ENCODE measurements at regions not wholly inside any gene's neighbourhood (a gene's known extent, or its start where the extent isn't known, plus 50 kb on each side); places are given as distances from the start of the nearest gene placed in this dataset.
"Not testable (repeated sequence)": the region's sequence is repeated elsewhere in the genome, so short reads cannot be mapped to it uniquely, and the experiment has no call there.

GRCh38 chr5:72760259-72760658 is 56.2 kb upstream of the TNPO1 start:
- no peak for DNase-seq
- ATAC-seq, result no peak

- no peak for ATAC-seq
- DNase-seq, result no peak
Measured at GRCh38 chr5:72752909-72753308, 63.6 kb upstream of the TNPO1 start.

GRCh38 chr5:72749362-72749997 is 67.0 kb upstream of the TNPO1 start:
- ATAC-seq (no peak), DNase-seq (no peak)

DNA sequence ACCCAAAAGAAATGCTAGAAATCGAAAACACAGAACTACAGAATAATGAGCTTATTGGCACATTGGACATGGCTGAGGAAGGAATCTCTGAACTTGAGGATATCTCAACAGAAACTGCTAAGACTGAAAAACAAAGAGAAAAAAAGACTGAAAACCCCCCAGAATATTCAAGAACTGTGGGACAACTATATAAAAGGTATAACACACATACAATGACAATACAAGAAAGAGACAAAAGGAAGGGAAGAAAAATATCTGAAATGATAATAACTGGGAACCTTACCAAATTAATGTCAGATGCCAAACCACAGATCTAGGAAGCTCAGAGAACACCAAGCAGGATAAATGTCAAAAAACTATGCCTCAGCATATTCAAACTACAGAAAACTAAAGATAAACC is 68.6 kb upstream of the TNPO1 start:
- no peak for ATAC-seq
- no peak for DNase-seq

DNA sequence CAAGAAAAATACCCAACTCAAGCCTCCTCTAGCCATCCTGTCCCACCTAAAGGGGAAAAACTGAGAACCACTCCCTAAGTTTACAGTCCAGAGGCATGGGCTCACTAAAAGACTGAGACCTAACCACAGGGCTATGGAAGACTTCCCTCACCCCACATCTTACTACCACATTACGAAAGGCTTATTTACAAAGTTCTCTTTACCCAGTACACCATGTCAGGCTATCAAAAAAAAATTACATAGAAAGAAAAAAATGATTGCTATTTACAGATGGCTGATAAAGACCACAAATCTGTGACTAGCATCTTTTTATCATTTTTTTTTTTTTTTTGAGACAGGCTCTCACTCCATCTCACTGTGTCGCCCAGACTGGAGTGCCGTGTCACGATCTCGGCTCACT is 69.7 kb upstream of the TNPO1 start:
- ATAC-seq (no peak), DNase-seq (no peak)

DNA sequence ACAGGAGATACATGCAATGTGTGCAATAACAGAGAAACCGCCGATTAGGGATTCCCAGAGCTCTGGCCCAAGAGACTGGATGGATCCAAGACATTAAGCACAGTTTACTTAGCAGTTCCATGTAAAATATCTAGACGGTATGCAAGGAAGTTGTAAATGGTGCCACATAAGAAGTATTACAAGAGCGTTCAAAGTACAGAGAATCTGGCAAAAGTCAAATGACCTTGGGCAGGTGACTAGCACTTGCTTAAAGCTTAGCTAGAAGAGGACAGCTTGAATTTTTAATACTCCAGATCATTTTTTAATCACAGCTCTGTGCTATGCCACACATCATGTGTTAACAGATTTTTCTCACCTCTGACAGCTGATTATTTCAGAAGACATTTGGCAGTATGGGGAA is 72.3 kb upstream of the TNPO1 start:
- DNase-seq, result no peak
- ATAC-seq, result no peak

DNA sequence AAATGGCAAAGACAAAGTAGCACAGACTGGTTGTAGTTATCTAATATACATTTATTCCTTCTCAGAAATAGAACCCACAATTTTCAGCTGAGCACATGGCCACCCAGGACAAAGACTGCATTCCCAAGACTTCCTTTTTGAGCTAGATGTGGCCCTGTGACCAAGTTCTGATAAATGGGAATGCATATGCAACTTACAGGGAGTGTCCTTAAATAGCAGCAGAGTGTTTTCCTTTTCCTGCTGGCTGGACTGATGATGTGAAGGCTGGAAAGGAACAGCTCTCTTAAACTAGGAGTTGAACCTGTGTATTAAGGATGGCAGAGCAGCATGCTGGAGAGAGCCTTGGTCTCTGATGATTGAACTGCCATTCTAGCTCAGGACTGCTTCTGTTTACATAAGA is 74.7 kb upstream of the TNPO1 start:
- no peak for ATAC-seq
- no peak for DNase-seq

GRCh38 chr5:72733810-72734209 is 82.7 kb upstream of the TNPO1 start:
- DNase-seq (no peak), ATAC-seq (no peak)

DNA sequence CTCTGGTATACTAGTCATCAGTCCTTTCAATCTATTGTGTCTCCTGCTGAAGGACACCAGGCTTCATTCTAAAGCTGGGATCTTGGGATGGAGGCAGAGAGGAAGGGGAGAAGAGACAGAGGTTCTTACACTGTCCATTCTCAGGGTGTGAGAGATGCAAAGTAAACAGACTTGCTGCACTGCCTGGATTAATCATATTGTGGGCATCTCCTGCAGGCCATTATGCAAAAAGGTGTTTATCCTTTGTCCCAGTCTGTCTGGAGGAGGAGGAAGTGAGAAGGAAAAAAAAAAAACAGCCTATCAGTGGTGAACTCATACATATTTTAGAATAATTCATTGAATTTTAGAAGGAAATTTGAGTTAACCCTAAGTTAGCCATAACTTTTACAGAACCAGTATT is 92.9 kb upstream of the TNPO1 start:
- ATAC-seq (no peak), DNase-seq (no peak)

DNA sequence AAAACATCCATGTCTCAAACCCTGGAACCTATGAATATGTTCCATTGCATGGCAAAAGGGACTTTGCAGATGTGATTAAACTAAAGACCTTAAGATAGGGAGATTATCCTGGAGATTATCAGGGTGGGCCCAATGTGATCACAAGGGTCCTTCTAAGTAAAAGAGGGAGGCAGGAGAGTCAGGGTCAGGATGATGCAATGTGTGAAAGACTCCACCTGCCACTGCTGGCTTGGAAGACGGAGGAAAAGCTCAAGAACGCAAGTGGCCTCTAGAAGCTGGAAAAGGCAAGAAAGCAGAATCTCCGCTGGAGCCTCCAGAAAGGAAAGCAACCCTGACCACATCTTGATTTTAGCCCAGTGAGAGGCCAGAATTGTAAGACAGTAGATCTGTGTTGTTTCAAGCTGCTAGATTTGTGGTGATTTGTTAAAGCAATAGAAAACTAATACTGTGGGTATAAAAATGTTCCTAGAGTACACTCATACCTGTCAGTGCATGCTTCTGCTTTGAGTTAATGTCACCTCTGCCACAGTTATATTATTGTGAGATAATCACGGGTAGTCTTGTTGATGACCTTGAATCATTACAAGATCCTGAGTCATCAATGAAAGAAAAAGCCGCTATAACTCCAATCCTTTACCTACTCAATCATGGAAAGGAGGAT is 93.5 kb upstream of the TNPO1 start:
- DNase-seq (no peak), ATAC-seq (no peak)

GRCh38 chr5:72721844-72722243 is 94.6 kb upstream of the TNPO1 start:
- DNase-seq (no peak), ATAC-seq (no peak)

GRCh38 chr5:72720205-72720604 is 96.3 kb upstream of the TNPO1 start:
- DNase-seq (no peak), ATAC-seq (no peak)

DNA sequence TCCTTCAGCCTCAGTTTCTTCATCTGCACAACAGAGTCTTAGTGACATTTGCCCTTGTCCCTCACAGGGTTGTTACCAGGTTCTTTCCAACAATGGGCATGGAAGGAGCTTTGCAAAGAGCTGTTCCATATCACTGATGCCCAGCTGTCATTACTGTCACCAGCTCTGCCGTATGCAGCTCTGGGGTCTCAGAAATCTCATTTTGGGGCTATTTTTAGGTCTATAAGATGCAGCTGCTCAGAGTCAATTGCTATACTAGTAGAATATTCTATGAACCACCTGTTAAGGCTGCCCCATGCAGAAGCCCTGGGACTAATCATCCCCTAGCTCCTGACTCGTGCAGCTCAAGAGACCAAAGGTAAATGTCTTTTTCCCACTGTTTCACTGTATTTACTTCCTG is 105.1 kb upstream of the TNPO1 start:
- no peak for ATAC-seq

DNA sequence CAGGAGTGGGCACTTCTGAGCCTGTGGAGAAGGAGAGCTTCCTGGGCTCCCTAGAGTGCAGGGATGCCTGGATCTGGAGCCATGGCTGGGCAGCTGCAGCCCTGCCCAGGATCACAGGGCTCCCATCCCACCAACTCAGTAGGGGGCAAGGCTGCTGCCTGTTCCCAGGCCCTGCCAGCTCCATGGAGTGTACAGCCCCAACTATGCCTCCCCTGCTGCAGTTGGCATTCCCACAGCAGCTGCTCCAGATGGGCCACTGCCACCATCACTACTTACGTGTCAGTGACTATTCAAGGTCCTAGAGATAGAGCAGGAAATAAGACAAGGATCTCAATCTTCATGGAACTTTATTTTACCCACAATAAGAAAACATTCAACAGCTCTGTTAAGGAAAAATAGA is 107.1 kb upstream of the TNPO1 start:
- ATAC-seq (no peak), DNase-seq (no peak)

More for the DNA sequence above, 105.1 kb upstream of the TNPO1 start:
- DNase-seq, result no peak

DNA sequence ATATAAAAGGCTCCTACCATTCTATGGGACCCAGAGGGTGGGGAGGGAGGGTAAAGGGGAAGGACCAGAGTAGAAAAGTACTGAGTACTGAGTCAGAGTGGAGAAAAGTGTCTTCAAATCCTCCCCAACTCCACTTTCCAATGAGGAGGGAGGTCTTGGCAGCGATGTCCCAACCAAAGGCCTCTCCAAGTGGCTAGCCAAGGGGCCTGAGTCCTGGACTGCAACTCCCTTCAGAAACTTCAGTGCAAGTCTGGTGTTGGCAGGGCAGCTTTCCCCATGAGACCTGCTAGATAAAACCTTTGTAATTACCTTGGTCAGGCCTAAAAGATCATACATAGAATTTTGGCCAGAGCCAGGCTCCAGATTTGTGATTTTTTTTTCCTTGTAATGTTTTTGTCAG is 111.3 kb upstream of the TNPO1 start:
- DNase-seq, result no peak
- ATAC-seq, result no peak

- ATAC-seq (no peak), DNase-seq (no peak)
Measured at GRCh38 chr5:72703876-72704275, 112.6 kb upstream of the TNPO1 start.

- ATAC-seq (no peak), DNase-seq (no peak)
Measured at GRCh38 chr5:72702881-72703434, 113.5 kb upstream of the TNPO1 start.

GRCh38 chr5:72702105-72702504 is 114.4 kb upstream of the TNPO1 start:
- ATAC-seq, result not testable (repeated sequence)

GRCh38 chr5:72698481-72698880 is 118.0 kb upstream of the TNPO1 start:
- DNase-seq, result no peak
- no peak for ATAC-seq

More at GRCh38 chr5:72702105-72702504, 114.4 kb upstream of the TNPO1 start:
- DNase-seq, result not testable (repeated sequence)

DNA sequence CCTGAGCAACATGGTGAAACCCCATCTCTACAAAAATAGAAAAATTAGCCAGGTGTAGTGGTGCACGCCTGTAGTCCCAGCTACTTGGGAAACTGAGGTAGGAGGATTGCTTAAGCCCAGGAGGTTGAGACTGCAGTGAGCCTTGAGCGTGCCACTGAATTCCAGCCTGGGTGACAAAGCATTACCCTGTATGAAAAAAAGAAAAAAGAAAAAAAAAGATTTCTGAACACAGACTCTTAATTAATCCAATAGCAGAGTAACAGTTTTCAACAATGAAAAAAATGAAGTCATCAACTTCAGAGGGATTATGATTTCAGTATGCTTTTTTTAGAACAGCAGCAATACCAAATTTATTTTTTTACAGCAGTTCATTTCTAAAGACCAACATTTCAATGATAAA is 118.8 kb upstream of the TNPO1 start:
- no peak for ATAC-seq

GRCh38 chr5:72695659-72696058 is 120.8 kb upstream of the TNPO1 start:
- ATAC-seq (no peak), DNase-seq (no peak)

More for the DNA sequence above, 118.8 kb upstream of the TNPO1 start:
- no peak for DNase-seq

DNA sequence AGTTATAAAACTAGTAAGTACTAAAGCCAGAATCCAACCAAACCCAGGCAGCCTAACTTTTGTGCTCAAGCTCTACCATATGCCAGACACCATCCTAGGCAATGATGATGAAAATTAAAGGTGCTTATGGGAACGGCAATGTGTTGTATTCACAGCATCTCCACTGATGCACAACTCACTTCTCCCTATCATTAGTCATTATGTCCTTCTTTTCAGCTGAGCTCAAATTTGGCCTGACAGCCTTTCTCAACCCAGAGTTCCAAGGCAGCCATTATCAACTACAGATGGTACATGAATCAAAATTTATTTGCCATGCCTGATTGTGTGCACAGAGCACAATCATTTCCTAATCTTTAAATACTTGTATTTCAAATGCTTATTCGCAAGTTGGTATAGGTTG is 121.6 kb upstream of the TNPO1 start:
- no peak for DNase-seq
- no peak for ATAC-seq

DNA sequence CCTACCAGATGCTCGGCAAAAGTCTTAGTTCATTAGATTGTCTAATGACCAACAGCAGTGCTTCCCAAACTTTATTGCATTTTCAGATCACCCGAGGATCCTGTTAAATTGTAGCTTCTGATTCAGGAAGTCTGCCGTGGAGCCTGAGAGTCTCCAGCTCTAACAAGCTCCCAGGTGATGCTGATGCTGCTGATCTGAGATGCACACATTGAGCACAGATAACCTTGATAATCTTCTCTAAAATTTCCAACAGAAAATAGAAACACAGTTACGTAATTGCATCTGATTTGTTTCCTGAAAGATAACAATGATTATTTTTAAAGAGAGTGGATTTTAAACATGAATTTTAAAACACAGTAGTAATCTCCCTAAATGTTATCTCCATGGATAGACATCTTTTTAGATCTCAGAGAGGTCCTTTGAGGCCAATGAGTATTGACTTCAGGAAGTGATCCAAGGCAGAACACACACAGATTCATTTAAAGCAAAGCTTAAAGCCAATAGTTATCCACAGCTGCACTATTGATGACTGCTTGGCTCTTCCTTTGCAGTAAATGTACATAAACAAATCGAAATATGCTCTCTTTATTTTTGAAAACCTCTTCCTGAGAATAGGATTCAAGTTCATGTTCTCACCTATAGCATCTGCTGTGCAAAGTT is 122.8 kb upstream of the TNPO1 start:
- DNase-seq, result no peak

More for the DNA sequence above, 122.8 kb upstream of the TNPO1 start:
- no peak for ATAC-seq
